ENCODE measurements at regions not wholly inside any gene's neighbourhood (a gene's known extent, or its start where the extent isn't known, plus 50 kb on each side); places are given as distances from the start of the nearest gene placed in this dataset.
"Not testable (repeated sequence)": the region's sequence is repeated elsewhere in the genome, so short reads cannot be mapped to it uniquely, and the experiment has no call there.

DNA sequence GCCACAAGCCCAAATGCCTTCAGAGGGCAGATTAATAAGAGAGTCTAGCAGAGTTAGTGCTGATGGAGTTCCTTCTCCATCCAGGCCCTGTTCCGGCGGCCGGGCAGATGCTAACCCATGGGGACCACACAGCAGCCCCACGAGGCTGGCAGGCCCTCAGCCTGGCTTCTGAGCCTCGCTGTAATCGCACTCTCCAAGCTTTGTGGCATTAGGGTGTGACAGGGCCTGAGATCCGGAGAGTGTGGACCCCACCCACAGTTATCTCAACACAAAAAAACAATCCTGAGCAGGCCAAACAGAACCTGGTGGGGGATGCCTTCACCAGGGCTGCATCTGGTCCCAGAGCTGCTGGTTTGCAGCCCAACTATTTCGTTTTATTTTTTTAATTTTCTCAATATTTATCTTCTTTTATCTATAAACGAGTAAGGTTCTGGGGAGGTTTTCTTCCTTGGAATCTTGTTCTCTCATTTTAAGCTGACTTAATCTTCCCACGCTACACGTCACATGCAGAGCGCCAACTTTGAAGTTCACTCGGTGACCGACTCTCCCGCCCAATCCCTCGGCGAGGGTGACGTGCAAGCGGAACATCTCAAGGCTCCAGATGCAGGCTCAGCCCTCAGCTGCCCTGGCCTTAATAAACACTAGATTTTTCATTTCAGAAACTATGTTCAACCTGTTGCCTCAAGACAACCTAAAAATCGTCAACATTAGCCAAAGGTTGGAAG is 372.4 kb downstream of the BCL2L11 start:
- TF ChIP-seq CTCF (IDR thresholded peaks at IDR 0.05); EP300 (IDR thresholded peaks at IDR 0.05; ENCODE audit: low read depth): not testable (repeated sequence)
